Cerebellar nuclear complex (tissue), 1 donor: ENCODE measurements at regions not wholly inside any gene's neighbourhood (a gene's known extent, or its start where the extent isn't known, plus 50 kb on each side); places are given as distances from the start of the nearest gene placed in this dataset.

Experiments used
- DNase-seq, 2 experiments: peaks; one replicate each; lab custom pipeline; 2025; lab: John Stamatoyannopoulos, UW

- DNase-seq, result no peak
These were observed 125.6 kb upstream of the CSF3R start for GRCh38 chr1:36608272-36608671.

DNA sequence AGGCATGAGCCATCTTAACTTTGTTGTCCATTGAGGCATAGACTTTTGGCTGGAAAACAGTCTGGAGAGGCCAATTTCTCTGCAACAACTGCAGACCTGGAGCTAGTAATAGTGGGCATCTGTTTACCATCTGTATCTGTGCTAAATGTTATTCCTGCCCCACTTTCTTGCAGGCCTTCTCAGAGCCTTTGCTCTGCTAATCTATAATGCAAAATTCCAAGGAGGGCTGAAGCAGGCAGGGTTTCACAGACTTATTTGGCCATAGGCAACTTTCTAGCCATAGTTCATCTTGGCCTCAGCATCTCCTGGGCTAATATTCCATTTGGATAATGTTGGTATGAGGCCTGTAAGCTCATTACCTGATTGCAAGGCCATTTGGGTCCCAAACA is 124.5 kb upstream of the CSF3R start:
- no peak for DNase-seq

- no peak for DNase-seq
These were observed 124.0 kb upstream of the CSF3R start for GRCh38 chr1:36606641-36607262.

GRCh38 chr1:36605942-36606640 is 123.4 kb upstream of the CSF3R start:
- DNase-seq, result no peak

DNA sequence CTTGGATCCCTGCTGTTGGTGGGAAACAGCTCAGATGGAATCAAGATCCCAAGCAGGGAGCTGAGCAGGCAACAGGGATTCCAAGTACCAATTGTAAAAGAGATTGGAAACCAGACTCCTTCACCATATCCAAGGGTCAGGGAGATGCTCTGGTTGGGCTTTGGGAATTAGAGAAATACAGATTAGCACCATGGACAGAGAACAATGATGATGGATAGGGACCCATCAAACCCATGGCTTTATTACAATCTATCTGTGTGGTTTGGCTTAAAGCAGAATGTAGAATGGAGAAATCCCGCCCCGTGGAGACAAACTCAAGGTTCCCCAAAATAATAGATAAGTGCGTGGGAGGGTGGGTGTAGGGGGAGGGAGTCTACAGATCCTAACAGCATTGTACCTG is 120.7 kb upstream of the CSF3R start:
- DNase-seq, result no peak

DNA sequence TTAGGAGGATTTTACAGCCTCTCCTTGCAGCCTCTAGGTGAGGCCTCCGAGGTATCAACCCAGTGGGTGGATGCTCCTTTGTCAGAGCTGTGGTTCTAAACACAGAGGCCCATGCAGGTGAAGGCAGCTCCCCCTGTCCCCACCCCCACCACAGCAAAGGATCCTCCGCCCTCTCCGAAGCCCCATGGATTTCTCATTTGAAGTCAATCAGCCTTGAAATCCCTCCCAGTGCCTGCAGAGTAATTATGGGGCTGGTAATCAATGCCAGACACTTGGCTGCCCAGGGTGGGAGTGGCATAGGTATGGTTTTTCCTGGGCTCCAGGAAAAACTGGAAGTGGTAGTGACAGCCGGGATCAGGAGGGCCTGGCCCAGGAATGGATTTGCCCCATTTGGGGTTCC is 119.5 kb upstream of the CSF3R start:
- no peak for DNase-seq

- no peak for DNase-seq
These were observed 117.1 kb upstream of the CSF3R start for GRCh38 chr1:36599828-36600227.

GRCh38 chr1:36597514-36597913 is 114.8 kb upstream of the CSF3R start:
- no peak for DNase-seq

DNA sequence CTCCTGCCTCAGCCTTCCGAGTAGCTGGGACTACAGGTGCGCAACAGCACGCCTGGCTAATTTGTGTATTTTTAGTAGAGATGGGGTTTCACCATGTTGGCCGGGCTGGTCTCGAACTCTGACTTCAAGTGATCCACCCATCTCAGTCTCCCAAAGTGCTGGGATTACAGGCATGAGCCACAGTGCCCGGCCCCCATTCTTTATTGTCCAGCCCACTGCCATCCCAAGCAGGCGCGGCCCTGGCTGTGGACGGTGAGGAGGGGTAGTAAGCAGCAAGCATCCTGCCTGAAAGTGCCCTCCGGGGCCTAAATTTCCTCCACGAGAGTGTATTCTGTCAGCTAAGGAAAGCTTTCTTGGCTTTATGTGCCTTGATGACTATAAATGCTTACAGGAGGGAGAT is 113.2 kb upstream of the CSF3R start:
- DNase-seq, result no peak

- DNase-seq, result no peak
These were observed 112.6 kb upstream of the CSF3R start for GRCh38 chr1:36595349-36595748.

- no peak for DNase-seq
These were observed 111.3 kb upstream of the CSF3R start for GRCh38 chr1:36594023-36594422.

DNA sequence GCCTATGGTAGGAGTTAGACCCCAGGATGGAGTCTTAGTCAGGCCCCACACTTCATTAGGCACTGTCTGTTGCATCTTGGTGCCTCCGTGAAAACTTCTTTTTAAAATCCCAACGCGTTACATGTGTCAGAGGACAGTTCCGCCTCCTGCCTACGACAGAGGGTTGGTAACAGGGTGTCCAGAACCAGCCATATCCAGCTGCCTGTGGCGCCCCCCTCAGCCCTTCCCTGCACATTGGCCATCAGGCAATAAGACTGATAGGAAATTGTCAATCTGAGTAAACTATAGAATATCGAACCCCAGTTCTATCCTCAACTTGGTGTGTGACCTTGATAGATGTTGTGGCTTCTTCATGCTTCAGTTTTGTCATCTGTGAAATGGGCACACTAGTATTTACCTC is 108.6 kb upstream of the CSF3R start:
- no peak for DNase-seq

GRCh38 chr1:36590771-36591170 is 108.1 kb upstream of the CSF3R start:
- no peak for DNase-seq

GRCh38 chr1:36590264-36590663 is 107.6 kb upstream of the CSF3R start:
- DNase-seq, result no peak

DNA sequence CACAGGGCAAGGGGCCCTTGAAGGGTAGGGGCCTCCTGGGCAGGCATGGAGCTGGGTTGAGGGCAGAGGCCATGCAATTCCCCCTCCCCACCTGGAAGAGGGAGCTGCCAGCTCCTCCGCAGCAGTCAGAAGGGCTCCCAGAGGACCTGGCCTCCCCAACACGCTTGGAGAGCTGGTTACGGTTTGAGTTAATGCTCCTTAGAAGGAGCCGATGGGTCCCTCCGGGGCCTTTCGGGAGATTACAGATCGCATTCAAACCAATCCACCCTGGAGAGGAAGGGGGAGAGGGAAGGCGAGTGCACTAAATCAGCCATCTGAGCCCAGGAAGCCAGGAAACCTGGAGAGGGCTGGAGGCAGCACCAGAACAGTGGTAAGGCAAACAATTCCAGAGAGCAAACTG is 106.3 kb upstream of the CSF3R start:
- DNase-seq, result no peak

DNA sequence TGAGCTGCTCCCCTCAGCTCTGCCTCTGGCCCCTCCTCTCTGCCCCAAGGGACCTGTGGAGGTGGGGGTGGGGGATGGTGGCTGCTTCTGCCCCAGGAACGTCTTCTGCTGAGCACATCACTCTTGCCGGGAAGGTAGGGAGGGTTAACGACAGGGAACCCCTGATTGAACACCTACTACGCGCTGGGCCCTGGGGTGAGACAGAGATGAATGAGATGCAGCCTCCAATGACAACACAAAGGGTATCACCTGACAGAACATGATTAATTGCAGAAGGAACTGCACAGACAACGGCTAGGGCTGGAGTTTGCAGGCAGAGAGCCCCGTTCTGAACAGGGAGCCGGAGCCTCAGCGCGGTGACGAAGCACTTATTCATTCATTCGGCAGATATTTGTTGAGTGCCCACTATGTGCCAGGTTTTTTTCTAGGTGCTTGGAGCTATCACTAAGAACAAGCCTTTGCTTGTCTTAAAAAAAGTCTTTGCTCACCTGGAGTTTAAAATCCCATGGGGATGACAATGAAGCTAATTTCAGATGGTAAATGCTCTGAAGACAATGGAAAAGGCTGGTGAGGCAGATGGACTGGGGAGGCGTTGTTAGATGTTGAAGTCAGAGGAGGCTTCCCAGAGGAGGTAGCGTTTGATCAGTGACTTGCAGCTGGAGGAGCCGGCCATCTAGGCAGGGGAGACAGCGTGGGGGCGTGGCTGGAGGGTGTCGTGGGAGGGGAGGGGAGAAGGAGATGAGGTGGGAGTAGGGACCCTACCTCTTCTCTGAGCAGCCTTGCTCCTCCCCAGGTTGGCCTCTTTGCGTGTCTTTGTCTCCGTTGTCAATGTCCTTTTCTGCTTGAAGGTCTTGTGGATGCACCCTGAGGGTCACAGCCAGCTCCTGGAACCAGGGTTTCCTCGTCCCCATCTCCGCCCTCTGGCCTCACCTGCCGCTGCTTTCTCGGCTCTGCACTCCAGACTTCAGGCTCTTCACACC is 103.1 kb upstream of the CSF3R start:
- DNase-seq, result no peak

DNA sequence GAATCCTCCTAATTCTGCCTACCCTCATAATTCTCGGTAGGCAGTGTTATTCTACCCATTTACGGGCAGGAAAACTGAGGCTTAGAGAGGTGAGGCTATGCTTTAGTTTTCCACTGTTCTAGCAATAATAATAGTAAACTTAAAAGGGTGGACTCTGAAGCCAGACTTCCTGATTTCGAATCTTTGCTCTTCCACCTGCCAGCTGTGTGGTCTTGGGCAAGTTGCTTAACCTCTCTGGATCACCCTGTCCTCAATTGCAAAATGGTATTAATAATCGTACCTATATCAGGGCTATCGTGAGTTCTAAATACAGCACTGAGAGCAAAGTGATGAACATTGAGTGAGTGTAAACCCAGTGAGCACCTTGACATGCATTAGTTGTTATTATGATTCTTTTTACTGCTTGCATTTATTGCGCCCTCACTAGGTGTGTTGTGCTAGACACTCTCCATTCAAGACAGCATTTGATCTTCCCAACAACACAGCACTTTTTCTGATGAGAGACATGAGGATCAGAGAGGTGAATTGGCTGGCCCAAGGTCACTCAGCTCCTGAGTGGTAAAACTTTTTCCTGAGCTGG is 102.3 kb upstream of the CSF3R start:
- no peak for DNase-seq

GRCh38 chr1:36583980-36584782 is 101.5 kb upstream of the CSF3R start:
- no peak for DNase-seq

GRCh38 chr1:36583080-36583479 is 100.4 kb upstream of the CSF3R start:
- DNase-seq, result no peak

DNA sequence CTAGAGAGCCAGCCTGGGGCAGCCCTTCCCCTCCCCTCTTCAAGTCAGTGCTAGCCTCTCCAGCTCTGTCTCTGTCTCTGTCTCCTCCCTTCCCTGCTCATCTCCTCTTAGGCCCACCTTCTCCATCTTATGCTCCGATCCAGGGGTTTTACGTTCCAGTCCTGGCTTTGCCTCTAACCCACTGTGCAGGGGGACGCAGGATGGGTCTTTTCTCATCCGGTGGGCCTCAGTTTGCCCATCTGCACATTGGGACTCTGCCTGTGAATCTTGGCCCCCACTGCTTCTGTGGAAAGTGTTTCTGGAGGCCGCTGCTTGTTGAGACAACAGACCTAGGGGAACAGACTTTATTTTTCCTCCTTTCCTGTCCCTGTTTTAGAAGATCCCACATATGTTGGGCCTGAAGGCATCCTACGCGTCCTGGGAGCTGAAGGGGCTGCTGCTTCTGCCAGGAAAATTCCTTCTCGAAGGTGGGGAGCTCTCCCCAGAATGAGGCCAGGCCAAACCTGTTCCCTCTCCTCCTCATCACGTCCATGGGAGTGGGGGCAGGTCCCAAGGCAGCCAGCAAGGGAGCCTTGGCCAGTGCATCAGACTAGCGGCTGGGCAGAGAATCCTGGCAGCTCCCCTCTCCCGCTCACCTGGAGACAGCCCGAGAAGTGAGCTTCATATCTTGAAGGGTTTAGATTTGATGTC is 99.5 kb upstream of the CSF3R start:
- no peak for DNase-seq

GRCh38 chr1:36580524-36580923 is 97.8 kb upstream of the CSF3R start:
- no peak for DNase-seq
